ENCODE measurements at regions not wholly inside any gene's neighbourhood (a gene's known extent, or its start where the extent isn't known, plus 50 kb on each side); places are given as distances from the start of the nearest gene placed in this dataset.

- BruUV-seq (replicated peaks): no TSS peak
- H3K4me1 ChIP-seq (ENCODE audit: insufficient read depth, low read length): no peaks in the 10 kb centered on the region
- no peaks in the 10 kb centered on the region for H4K20me1 ChIP-seq (ENCODE audit: insufficient read depth, low read length)
- no peak for ATAC-seq
- intact Hi-C loops (cut with micrococcal nuclease; ENCODE audit: unreplicated experiment) (no loop called here), in situ Hi-C loops (cut with HindIII; ENCODE audit: extremely low pct_ligation_motif_present, low pct_unique_long_range_greater_than_20kb) (no loop called here)
- H3K27me3 ChIP-seq (ENCODE audit: control insufficient read depth in 1 of 2, insufficient read depth in 2 of 2, low read length in 2 of 2): no peaks in the 10 kb centered on the region
- H3K9me3 ChIP-seq (ENCODE audit: low read length): peaks cover 80% of the 10 kb centered on the region
- no peak overlapping the region for H3K4me3 ChIP-seq (replicated peaks in 1 of 3; ENCODE audit: insufficient read depth in 1 of 3, low read depth in 2 of 3, low read length in 3 of 3)
- H3K36me3 ChIP-seq (replicated peaks in 1 of 2; ENCODE audit: control insufficient read depth in 1 of 2, insufficient read depth in 2 of 2, low read length in 2 of 2): no peaks in the 10 kb centered on the region
- no peak overlapping the region for H2AFZ ChIP-seq (ENCODE audit: low read length)
- no peaks in the 10 kb centered on the region for H3K79me2 ChIP-seq (ENCODE audit: insufficient read depth, low read length)
- H3K9ac ChIP-seq (ENCODE audit: insufficient read depth, low read depth, low read length): no peak overlapping the region
- no peak for DNase-seq (ENCODE audit: low spot score)
- CTCF ChIA-PET (ENCODE audit: low intra/inter-chr PET ratio, low total read pairs): no interaction called here
- H3K4me2 ChIP-seq (ENCODE audit: low read depth, low read length): no peak overlapping the region
- no peak for TF ChIP-seq ZNF558 (CRISPR knock-in tag; IDR thresholded peaks at IDR 0.05; ENCODE audit: borderline replicate concordance)
- no peak for TF ChIP-seq MIER3 (CRISPR knock-in tag; IDR thresholded peaks at IDR 0.05; ENCODE audit: borderline replicate concordance)
- no peak for TF ChIP-seq GLI4 (CRISPR knock-in tag; IDR thresholded peaks at IDR 0.05; ENCODE audit: borderline replicate concordance)
- POLR2A ChIA-PET: no interaction called here
- no peak overlapping the region for H3K27ac ChIP-seq (ENCODE audit: extremely low read length, insufficient read depth, low read length)
- no peak for FAIRE-seq
Measured at GRCh38 chr4:149102765-149103164, 660.6 kb upstream of the NR3C2 start.

- DNase-seq (ENCODE audit: low spot score) (no peak), ATAC-seq (no peak), FAIRE-seq (no peak)
- Histone ChIP-seq H3K4me3 (replicated peaks in 1 of 3; ENCODE audit: insufficient read depth in 1 of 3, low read depth in 2 of 3, low read length in 3 of 3) (no peak overlapping the region), H3K4me1 (ENCODE audit: insufficient read depth, low read length) (no peaks in the 10 kb centered on the region), H4K20me1 (ENCODE audit: insufficient read depth, low read length) (no peaks in the 10 kb centered on the region), H3K27ac (ENCODE audit: extremely low read length, insufficient read depth, low read length) (no peak overlapping the region), H3K36me3 (replicated peaks in 1 of 2; ENCODE audit: control insufficient read depth in 1 of 2, insufficient read depth in 2 of 2, low read length in 2 of 2) (no peaks in the 10 kb centered on the region), H2AFZ (ENCODE audit: low read length) (no peak overlapping the region), H3K4me2 (ENCODE audit: low read depth, low read length) (no peak overlapping the region), H3K9me3 (ENCODE audit: low read length) (peaks cover 80% of the 10 kb centered on the region), H3K9ac (ENCODE audit: insufficient read depth, low read depth, low read length) (no peak overlapping the region), H3K79me2 (ENCODE audit: insufficient read depth, low read length) (no peaks in the 10 kb centered on the region), H3K27me3 (ENCODE audit: control insufficient read depth in 1 of 2, insufficient read depth in 2 of 2, low read length in 2 of 2) (no peaks in the 10 kb centered on the region)
- intact Hi-C loops (cut with micrococcal nuclease; ENCODE audit: unreplicated experiment): no loop called here
- WGBS (ENCODE audit: low lambda C conversion rate): 60% methylated on average over 2 of the region's 2 CpGs
- POLR2A ChIA-PET: no interaction called here
- BruUV-seq (replicated peaks): no TSS peak
- in situ Hi-C loops (cut with HindIII; ENCODE audit: extremely low pct_ligation_motif_present, low pct_unique_long_range_greater_than_20kb): no loop called here
- CTCF ChIA-PET (ENCODE audit: low intra/inter-chr PET ratio, low total read pairs): no interaction called here
- TF ChIP-seq ZNF766 (CRISPR knock-in tag; IDR thresholded peaks at IDR 0.05; ENCODE audit: borderline replicate concordance): no peak
- no peak for TF ChIP-seq ASH2L (IDR thresholded peaks at IDR 0.05; ENCODE audit: insufficient read length, low read depth, low read length)
- no peak for TF ChIP-seq ZNF543 (CRISPR knock-in tag; IDR thresholded peaks at IDR 0.05)
- no peak for TF ChIP-seq NCOA1 (CRISPR knock-in tag; IDR thresholded peaks at IDR 0.05)
- TF ChIP-seq MEF2D (CRISPR knock-in tag; IDR thresholded peaks at IDR 0.05): no peak
- no peak for TF ChIP-seq MLXIP (CRISPR knock-in tag; IDR thresholded peaks at IDR 0.05; ENCODE audit: borderline replicate concordance)
- TF ChIP-seq ZBTB37 (CRISPR knock-in tag; IDR thresholded peaks at IDR 0.05): no peak
- TF ChIP-seq ZNF354B (CRISPR knock-in tag; IDR thresholded peaks at IDR 0.05): no peak
- TF ChIP-seq GLI4 (CRISPR knock-in tag; IDR thresholded peaks at IDR 0.05; ENCODE audit: borderline replicate concordance): no peak
- TF ChIP-seq SAP130 (CRISPR knock-in tag; IDR thresholded peaks at IDR 0.05; ENCODE audit: low read depth): no peak
- TF ChIP-seq GATAD2A (CRISPR knock-in tag; IDR thresholded peaks at IDR 0.05): no peak
Measured at GRCh38 chr4:149101649-149102048, 659.4 kb upstream of the NR3C2 start.

All from HepG2 (cell line).